Kidney (tissue), 13 donors: ENCODE measurements at regions not wholly inside any gene's neighbourhood (a gene's known extent, or its start where the extent isn't known, plus 50 kb on each side); places are given as distances from the start of the nearest gene placed in this dataset.

ENCODE experiments used
- DNase-seq, 5 donors: peaks; one replicate each; pipeline ENCODE4 v3.0.0-alpha.2; 2013 to 2020
- FAIRE-seq: peaks from 2 replicates; lab custom pipeline; 2012; peaks lifted over from hg19 to GRCh38; lab: Jason Lieb, UNC
- H3K27ac ChIP-seq, 2 donors: one replicate each; pipeline ENCODE4 v1.7.0; 2013; ENCODE audit warnings: low read depth in 2 of 2, low read length in 2 of 2, inconsistent platforms in 1 of 2
- H3K27me3 ChIP-seq: one replicate; pipeline ENCODE4 v1.7.1; 2013; ENCODE audit warnings: low read length, inconsistent platforms; ENCODE audit not compliant: control insufficient read depth, insufficient read depth
- H3K36me3 ChIP-seq, 3 donors: one replicate each; pipeline versions ENCODE4 v1.7.0 to v1.7.1; 2013; ENCODE audit warnings: low read length in 3 of 3, control low read depth in 1 of 3, inconsistent platforms in 1 of 3; ENCODE audit not compliant: insufficient read depth in 3 of 3, control insufficient read depth in 2 of 3
- H3K4me1 ChIP-seq, 3 donors: one replicate each; pipeline versions ENCODE4 v1.7.0 to v1.7.1; 2013; ENCODE audit warnings: low read length in 3 of 3, inconsistent platforms in 1 of 3, low read depth in 1 of 3; ENCODE audit not compliant: control insufficient read depth in 2 of 3, insufficient read depth in 2 of 3
- H3K4me3 ChIP-seq, 3 donors: one replicate each; pipeline versions ENCODE4 v1.7.0 to v1.8.1; 2013; ENCODE audit warnings: low read length in 3 of 3, control low read depth in 1 of 3, inconsistent platforms in 1 of 3
- H3K9ac ChIP-seq, 3 donors: one replicate each; pipeline versions ENCODE4 v1.7.0 to v1.7.1; 2013; ENCODE audit warnings: low read length in 3 of 3, control low read depth in 1 of 3, inconsistent platforms in 1 of 3
- H3K9me3 ChIP-seq, 3 donors: one replicate each; pipeline versions ENCODE4 v1.7.0 to v1.7.1; 2013; ENCODE audit warnings: low read length in 3 of 3, control low read depth in 1 of 3, inconsistent platforms in 1 of 3; ENCODE audit not compliant: control insufficient read depth in 2 of 3, insufficient read depth in 1 of 3
- intact Hi-C: fragments of 100-400 bp; cut with DNase I; formaldehyde crosslinking; loops from one replicate; pipeline ENCODE4 v1.11.1; 2022
- TF ChIP-seq, protein P1 (sequence below): IDR thresholded peaks from 3 replicates; pipeline ENCODE4 v1.5.1; 2012; ENCODE audit warnings: mild to moderate bottlenecking, moderate library complexity, borderline replicate concordance; ENCODE audit not compliant: insufficient read depth; ENCODE audit errors: extremely low read depth
- donor health status: control.
- donor health status: control.
- donor health status: control.
- donor health status: control.
- donor health status: control.
- donor health status: DM: yes; HTN: yes; CAD: no.
- donor health status: Normal renal cell carcinoma (clear cell type).

DNA sequence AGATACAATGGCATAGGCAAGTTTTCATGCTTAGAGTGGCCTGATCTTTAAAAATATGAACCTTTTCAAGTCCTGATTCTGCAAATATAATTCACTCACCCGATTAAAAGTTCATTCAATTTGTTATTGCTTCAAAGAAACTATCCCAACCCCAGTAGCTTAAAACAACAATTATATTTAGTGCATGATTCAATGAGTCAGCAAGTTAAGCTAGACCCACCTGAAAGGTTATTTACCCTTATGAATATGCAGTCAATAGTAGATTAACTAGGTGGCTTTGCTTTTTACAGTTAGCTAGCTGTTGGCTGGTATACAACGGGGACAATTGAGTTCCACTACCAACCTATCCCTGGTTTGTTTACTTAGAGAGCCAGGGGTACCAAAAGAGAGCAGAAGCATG, 95.6 kb upstream of the ANKEF1 start:
- H3K9me3 ChIP-seq = peaks cover 0 to 5% (median 0%) of the 10 kb centered on the region in 3 donors
- FAIRE-seq (no peak), DNase-seq (no peak)
- intact Hi-C loops = no loop called here
- H3K36me3 ChIP-seq = no peaks in the 10 kb centered on the region
- no peaks in the 10 kb centered on the region for H3K4me1 ChIP-seq
- H3K27ac ChIP-seq = no peak overlapping the region
- TF ChIP-seq, protein P1, sequence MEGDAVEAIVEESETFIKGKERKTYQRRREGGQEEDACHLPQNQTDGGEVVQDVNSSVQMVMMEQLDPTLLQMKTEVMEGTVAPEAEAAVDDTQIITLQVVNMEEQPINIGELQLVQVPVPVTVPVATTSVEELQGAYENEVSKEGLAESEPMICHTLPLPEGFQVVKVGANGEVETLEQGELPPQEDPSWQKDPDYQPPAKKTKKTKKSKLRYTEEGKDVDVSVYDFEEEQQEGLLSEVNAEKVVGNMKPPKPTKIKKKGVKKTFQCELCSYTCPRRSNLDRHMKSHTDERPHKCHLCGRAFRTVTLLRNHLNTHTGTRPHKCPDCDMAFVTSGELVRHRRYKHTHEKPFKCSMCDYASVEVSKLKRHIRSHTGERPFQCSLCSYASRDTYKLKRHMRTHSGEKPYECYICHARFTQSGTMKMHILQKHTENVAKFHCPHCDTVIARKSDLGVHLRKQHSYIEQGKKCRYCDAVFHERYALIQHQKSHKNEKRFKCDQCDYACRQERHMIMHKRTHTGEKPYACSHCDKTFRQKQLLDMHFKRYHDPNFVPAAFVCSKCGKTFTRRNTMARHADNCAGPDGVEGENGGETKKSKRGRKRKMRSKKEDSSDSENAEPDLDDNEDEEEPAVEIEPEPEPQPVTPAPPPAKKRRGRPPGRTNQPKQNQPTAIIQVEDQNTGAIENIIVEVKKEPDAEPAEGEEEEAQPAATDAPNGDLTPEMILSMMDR = no peak
- no peak overlapping the region for H3K4me3 ChIP-seq
- H3K27me3 ChIP-seq = no peaks in the 10 kb centered on the region
- H3K9ac ChIP-seq = no peak overlapping the region

DNA sequence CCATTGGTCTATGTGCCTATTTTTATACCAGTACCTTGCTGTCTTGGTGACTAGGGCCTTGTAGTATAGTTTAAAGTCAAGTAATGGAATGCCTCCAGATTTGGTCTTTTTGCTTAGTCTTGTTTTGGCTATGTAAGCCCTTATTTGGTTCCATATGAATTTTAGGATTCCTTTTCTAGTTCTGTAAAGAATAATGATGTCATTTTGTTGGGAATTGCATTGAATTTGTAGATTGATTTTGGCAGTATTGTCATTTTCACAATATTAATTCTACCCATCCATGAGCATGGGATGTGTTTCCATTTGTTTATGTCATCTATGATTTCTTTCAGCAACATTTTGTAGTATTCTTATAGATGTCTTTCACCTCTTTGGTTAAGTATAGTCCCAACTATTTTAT, 96.4 kb upstream of the PAK5 start:
- intact Hi-C loops = no loop called here
- H3K36me3 ChIP-seq = no peaks in the 10 kb centered on the region
- H3K9me3 ChIP-seq = peaks cover 0 to 4% (median 0%) of the 10 kb centered on the region in 3 donors
- FAIRE-seq = no peak
- no peaks in the 10 kb centered on the region for H3K27me3 ChIP-seq
- H3K4me3 ChIP-seq = no peak overlapping the region
- TF ChIP-seq, protein P1 = no peak
- DNase-seq = no peak
- no peak overlapping the region for H3K9ac ChIP-seq
- no peaks in the 10 kb centered on the region for H3K4me1 ChIP-seq
- H3K27ac ChIP-seq = no peak overlapping the region

DNA sequence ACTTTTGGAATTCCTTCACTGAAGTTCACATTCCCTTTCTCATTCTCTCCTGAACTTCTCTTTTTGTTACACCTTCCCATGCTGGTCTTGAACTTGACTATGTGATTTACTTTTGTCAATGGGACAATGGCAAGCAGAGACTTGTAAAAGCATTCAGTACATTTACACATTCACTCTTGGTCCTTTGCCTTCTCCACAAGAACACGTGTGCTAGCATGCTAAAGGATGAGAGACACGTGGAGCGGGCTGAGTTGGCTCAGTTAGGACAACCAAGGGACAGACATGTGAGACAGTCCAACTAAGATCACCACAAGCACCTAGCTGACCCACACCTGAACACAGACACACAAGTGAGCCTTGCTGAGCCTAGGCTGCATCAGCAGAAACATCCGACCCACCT, 91.3 kb upstream of the PAK5 start:
- no peak overlapping the region for H3K9ac ChIP-seq
- FAIRE-seq = no peak
- TF ChIP-seq, protein P1 = no peak
- intact Hi-C loops = no loop called here
- no peak overlapping the region for H3K27ac ChIP-seq
- H3K4me3 ChIP-seq = no peak overlapping the region
- no peaks in the 10 kb centered on the region for H3K4me1 ChIP-seq
- H3K9me3 ChIP-seq = no peaks in the 10 kb centered on the region
- H3K36me3 ChIP-seq = no peaks in the 10 kb centered on the region
- H3K27me3 ChIP-seq = no peaks in the 10 kb centered on the region
- no peak for DNase-seq

DNA sequence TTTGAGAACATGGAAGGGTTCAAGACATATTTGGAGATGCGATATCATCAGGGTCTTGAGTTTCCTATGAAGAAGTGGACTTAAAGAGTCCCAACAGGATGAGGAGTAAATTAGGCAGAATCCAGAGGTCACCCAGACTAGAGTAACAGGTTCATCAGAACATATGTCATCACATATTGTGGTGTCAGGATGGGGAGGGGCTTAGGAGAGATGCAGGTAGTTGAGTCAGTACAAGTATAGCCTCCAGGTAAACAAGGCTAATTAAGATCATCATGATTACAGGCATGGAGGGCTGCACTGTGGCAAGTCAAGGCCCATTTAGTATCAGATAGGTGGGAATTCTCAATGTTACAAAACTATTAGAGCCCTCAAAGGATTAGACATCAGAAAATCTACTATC, 90.1 kb upstream of the PAK5 start:
- intact Hi-C loops = no loop called here

More for the DNA sequence above, 90.1 kb upstream of the PAK5 start:
- Histone ChIP-seq H3K4me3 (no peak overlapping the region), H3K27ac (no peak overlapping the region), H3K9ac (no peak overlapping the region), H3K27me3 (no peaks in the 10 kb centered on the region), H3K9me3 (no peaks in the 10 kb centered on the region), H3K36me3 (no peaks in the 10 kb centered on the region), H3K4me1 (no peaks in the 10 kb centered on the region)
- TF ChIP-seq, protein P1 = no peak
- DNase-seq (no peak), FAIRE-seq (no peak)
